Suprapubic skin (tissue), 4 donors: ENCODE measurements at regions not wholly inside any gene's neighbourhood (a gene's known extent, or its start where the extent isn't known, plus 50 kb on each side); places are given as distances from the start of the nearest gene placed in this dataset.
"Not testable (repeated sequence)": the region's sequence is repeated elsewhere in the genome, so short reads cannot be mapped to it uniquely, and the experiment has no call there.

Source experiments
- DNase-seq, 2 donors: peaks; one replicate each; pipeline ENCODE4 v3.0.0-alpha.2; 2019; ENCODE audit warnings: low spot score in 2 of 2
- H3K27ac ChIP-seq: fragments of 200-600 bp; sonication (generic); one replicate; pipeline ENCODE4 v1.5.1; 2019
- H3K27me3 ChIP-seq: fragments of 200-600 bp; sonication (generic); one replicate; pipeline ENCODE4 v1.5.1; 2019
- H3K36me3 ChIP-seq: fragments of 200-600 bp; sonication (generic); one replicate; pipeline ENCODE4 v1.5.1; 2019
- H3K4me1 ChIP-seq: fragments of 200-600 bp; sonication (generic); one replicate; pipeline ENCODE4 v1.5.1; 2019
- H3K4me3 ChIP-seq: fragments of 200-600 bp; sonication (generic); one replicate; pipeline ENCODE4 v1.5.1; 2019; ENCODE audit warnings: mild to moderate bottlenecking
- H3K9me3 ChIP-seq: fragments of 200-600 bp; sonication (generic); one replicate; pipeline ENCODE4 v1.5.1; 2019
- CTCF ChIP-seq, 2 donors: fragments of 200-600 bp in 1 of 2; fragments of 450-650 bp in 1 of 2; sonication (generic) in 1 of 2; IDR thresholded peaks; one replicate each; pipeline ENCODE4 v1.5.1; 2016 to 2019; ENCODE audit warnings: antibody characterized with exemption in 2 of 2, mild to moderate bottlenecking in 1 of 2, moderate library complexity in 1 of 2
- EP300 ChIP-seq: sonication (generic); formaldehyde crosslinking; IDR thresholded peaks from one replicate; pipeline ENCODE4 v1.6.1; 2017; ENCODE audit warnings: antibody characterized with exemption
- POLR2A ChIP-seq, 2 donors: fragments of 450-650 bp; IDR thresholded peaks; one replicate each; pipeline ENCODE4 v1.6.1; 2017; ENCODE audit warnings: antibody characterized with exemption in 2 of 2, mild to moderate bottlenecking in 2 of 2, moderate library complexity in 2 of 2
- POLR2AphosphoS5 ChIP-seq, 3 donors: sonication (generic); formaldehyde crosslinking; IDR thresholded peaks; one replicate each; pipeline ENCODE4 v1.6.1; 2017; ENCODE audit warnings: antibody characterized with exemption in 3 of 3
- WGBS: methylation state at CpG from one replicate; pipeline ENCODE4 v1.1.5; 2018; 5-methylcytosine and 5-hydroxymethylcytosine counted together

GRCh38 chr4:100009490-100009889, 59.4 kb upstream of the H2AZ1 start:
- WGBS = 40% methylated on average over 1 of the region's 1 CpG
- TF ChIP-seq POLR2A (IDR thresholded peaks at IDR 0.05) (no peak), CTCF (IDR thresholded peaks at IDR 0.05) (no peak)
- no peaks in the 10 kb centered on the region for H3K9me3 ChIP-seq
- no peaks in the 10 kb centered on the region for H3K36me3 ChIP-seq
- H3K4me1 ChIP-seq = no peaks in the 10 kb centered on the region
- no peak overlapping the region for H3K4me3 ChIP-seq
- no peak overlapping the region for H3K27ac ChIP-seq
- DNase-seq = no peak
- H3K27me3 ChIP-seq = no peaks in the 10 kb centered on the region

GRCh38 chr4:100008048-100008447, 58.0 kb upstream of the H2AZ1 start:
- H3K9me3 ChIP-seq = no peaks in the 10 kb centered on the region
- H3K27me3 ChIP-seq = no peaks in the 10 kb centered on the region
- no peak for TF ChIP-seq POLR2A (IDR thresholded peaks at IDR 0.05)
- TF ChIP-seq POLR2AphosphoS5 (IDR thresholded peaks at IDR 0.05) = no peak
- no peak for TF ChIP-seq CTCF (IDR thresholded peaks at IDR 0.05)
- TF ChIP-seq EP300 = no peak
- H3K36me3 ChIP-seq = no peaks in the 10 kb centered on the region
- no peak overlapping the region for H3K4me3 ChIP-seq
- 53% methylated on average over 1 of the region's 1 CpG for WGBS
- no peak for DNase-seq
- H3K4me1 ChIP-seq = no peaks in the 10 kb centered on the region
- H3K27ac ChIP-seq = no peak overlapping the region

GRCh38 chr4:100006161-100006560, 56.1 kb upstream of the H2AZ1 start:
- H3K36me3 ChIP-seq, H3K27ac ChIP-seq, H3K4me1 ChIP-seq, H3K4me3 ChIP-seq, H3K9me3 ChIP-seq, H3K27me3 ChIP-seq, DNase-seq: not testable (repeated sequence)
- WGBS = 97% methylated on average over 6 of the region's 23 CpGs
